ENCODE measurements at regions not wholly inside any gene's neighbourhood (a gene's known extent, or its start where the extent isn't known, plus 50 kb on each side); places are given as distances from the start of the nearest gene placed in this dataset.

GRCh38 chr4:138492176-138492575, 250.0 kb upstream of the SLC7A11 start:
- Mint-ChIP-seq H3K27ac (ENCODE audit: unreplicated experiment) (no peak overlapping the region), H3K27me3 (ENCODE audit: unreplicated experiment) (no peaks in the 10 kb centered on the region), H3K4me3 (ENCODE audit: unreplicated experiment) (no peak overlapping the region), H3K36me3 (ENCODE audit: unreplicated experiment) (no peaks in the 10 kb centered on the region), H3K9me3 (ENCODE audit: unreplicated experiment) (peaks cover 7% of the 10 kb centered on the region), H3K4me1 (ENCODE audit: unreplicated experiment) (peaks cover 8% of the 10 kb centered on the region)
- DNase-seq (ENCODE audit: extremely low spot score, unreplicated experiment) = no peak
- no peak for TF ChIP-seq CTCF (IDR thresholded peaks at IDR 0.05)

GRCh38 chr4:138488533-138488932, 246.4 kb upstream of the SLC7A11 start:
- TF ChIP-seq CTCF (IDR thresholded peaks at IDR 0.05) = no peak
- H3K9me3 Mint-ChIP-seq (ENCODE audit: unreplicated experiment) = peaks cover 3% of the 10 kb centered on the region
- H3K27me3 Mint-ChIP-seq (ENCODE audit: unreplicated experiment) = no peaks in the 10 kb centered on the region
- no peaks in the 10 kb centered on the region for H3K36me3 Mint-ChIP-seq (ENCODE audit: unreplicated experiment)
- DNase-seq (ENCODE audit: extremely low spot score, unreplicated experiment) = no peak
- peaks cover 8% of the 10 kb centered on the region for H3K4me1 Mint-ChIP-seq (ENCODE audit: unreplicated experiment)
- no peak overlapping the region for H3K27ac Mint-ChIP-seq (ENCODE audit: unreplicated experiment)
- no peak overlapping the region for H3K4me3 Mint-ChIP-seq (ENCODE audit: unreplicated experiment)

GRCh38 chr4:138487670-138488069, 245.5 kb upstream of the SLC7A11 start:
- no peak for DNase-seq (ENCODE audit: extremely low spot score, unreplicated experiment)
- Mint-ChIP-seq H3K27ac (ENCODE audit: unreplicated experiment) (no peak overlapping the region), H3K36me3 (ENCODE audit: unreplicated experiment) (no peaks in the 10 kb centered on the region), H3K4me1 (ENCODE audit: unreplicated experiment) (peaks cover 8% of the 10 kb centered on the region), H3K9me3 (ENCODE audit: unreplicated experiment) (peaks cover 3% of the 10 kb centered on the region), H3K4me3 (ENCODE audit: unreplicated experiment) (no peak overlapping the region), H3K27me3 (ENCODE audit: unreplicated experiment) (no peaks in the 10 kb centered on the region)
- TF ChIP-seq CTCF (IDR thresholded peaks at IDR 0.05) = no peak

- no peak for DNase-seq (ENCODE audit: extremely low spot score, unreplicated experiment)
- no peaks in the 10 kb centered on the region for H3K36me3 Mint-ChIP-seq (ENCODE audit: unreplicated experiment)
- no peaks in the 10 kb centered on the region for H3K27me3 Mint-ChIP-seq (ENCODE audit: unreplicated experiment)
- H3K4me3 Mint-ChIP-seq (ENCODE audit: unreplicated experiment) = no peak overlapping the region
- no peak overlapping the region for H3K27ac Mint-ChIP-seq (ENCODE audit: unreplicated experiment)
- peaks cover 8% of the 10 kb centered on the region for H3K4me1 Mint-ChIP-seq (ENCODE audit: unreplicated experiment)
- peaks cover under 1% of the 10 kb centered on the region for H3K9me3 Mint-ChIP-seq (ENCODE audit: unreplicated experiment)
- no peak for TF ChIP-seq CTCF (IDR thresholded peaks at IDR 0.05)
These were observed 245.1 kb upstream of the SLC7A11 start for GRCh38 chr4:138487230-138487629.

GRCh38 chr4:138485498-138485897, 243.3 kb upstream of the SLC7A11 start:
- Mint-ChIP-seq H3K9me3 (ENCODE audit: unreplicated experiment) (peaks cover 11% of the 10 kb centered on the region), H3K27me3 (ENCODE audit: unreplicated experiment) (no peaks in the 10 kb centered on the region), H3K4me3 (ENCODE audit: unreplicated experiment) (no peak overlapping the region), H3K36me3 (ENCODE audit: unreplicated experiment) (no peaks in the 10 kb centered on the region), H3K4me1 (ENCODE audit: unreplicated experiment) (peaks cover 8% of the 10 kb centered on the region), H3K27ac (ENCODE audit: unreplicated experiment) (no peak overlapping the region)
- DNase-seq (ENCODE audit: extremely low spot score, unreplicated experiment) = no peak
- no peak for TF ChIP-seq CTCF (IDR thresholded peaks at IDR 0.05)
